Thyroid gland (tissue), 4 donors: ENCODE measurements at regions not wholly inside any gene's neighbourhood (a gene's known extent, or its start where the extent isn't known, plus 50 kb on each side); places are given as distances from the start of the nearest gene placed in this dataset.

Experiments
- POLR2A ChIP-seq, 2 donors: fragments of 450-650 bp; IDR thresholded peaks; one replicate each; pipeline ENCODE4 v1.6.1; 2017; ENCODE audit warnings: antibody characterized with exemption in 2 of 2, mild to moderate bottlenecking in 2 of 2, moderate library complexity in 1 of 2
- TF ChIP-seq, protein P1 (sequence below), 6 experiments: fragments of 200-600 bp in 3 of 6; fragments of 450-650 bp in 3 of 6; sonication (generic) in 3 of 6; IDR thresholded peaks; one replicate each; pipeline ENCODE4 v1.5.1; 2016 to 2019; ENCODE audit warnings: antibody characterized with exemption in 6 of 6, mild to moderate bottlenecking in 2 of 6, inconsistent platforms in 1 of 6, moderate library complexity in 1 of 6

DNA sequence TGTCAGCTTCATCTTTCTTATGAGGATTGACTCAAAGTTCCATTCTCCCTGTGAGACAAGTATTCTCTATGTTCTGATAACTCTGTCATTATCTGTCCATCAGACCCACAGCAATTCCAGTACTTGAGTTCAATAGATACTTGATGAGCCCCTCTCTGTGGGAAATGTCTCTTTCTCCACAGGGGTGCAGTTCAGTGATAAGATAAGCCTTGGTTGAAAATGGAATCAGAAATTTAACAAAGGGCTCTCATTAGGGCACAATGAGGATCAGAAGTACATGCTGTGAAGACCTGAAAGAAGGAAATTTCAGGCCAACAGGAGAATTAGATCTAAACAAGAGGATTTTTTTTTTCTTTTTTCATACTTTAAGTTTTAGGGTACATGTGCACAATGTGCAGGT is 737.3 kb downstream of the MTRR start:
- TF ChIP-seq, protein P1, sequence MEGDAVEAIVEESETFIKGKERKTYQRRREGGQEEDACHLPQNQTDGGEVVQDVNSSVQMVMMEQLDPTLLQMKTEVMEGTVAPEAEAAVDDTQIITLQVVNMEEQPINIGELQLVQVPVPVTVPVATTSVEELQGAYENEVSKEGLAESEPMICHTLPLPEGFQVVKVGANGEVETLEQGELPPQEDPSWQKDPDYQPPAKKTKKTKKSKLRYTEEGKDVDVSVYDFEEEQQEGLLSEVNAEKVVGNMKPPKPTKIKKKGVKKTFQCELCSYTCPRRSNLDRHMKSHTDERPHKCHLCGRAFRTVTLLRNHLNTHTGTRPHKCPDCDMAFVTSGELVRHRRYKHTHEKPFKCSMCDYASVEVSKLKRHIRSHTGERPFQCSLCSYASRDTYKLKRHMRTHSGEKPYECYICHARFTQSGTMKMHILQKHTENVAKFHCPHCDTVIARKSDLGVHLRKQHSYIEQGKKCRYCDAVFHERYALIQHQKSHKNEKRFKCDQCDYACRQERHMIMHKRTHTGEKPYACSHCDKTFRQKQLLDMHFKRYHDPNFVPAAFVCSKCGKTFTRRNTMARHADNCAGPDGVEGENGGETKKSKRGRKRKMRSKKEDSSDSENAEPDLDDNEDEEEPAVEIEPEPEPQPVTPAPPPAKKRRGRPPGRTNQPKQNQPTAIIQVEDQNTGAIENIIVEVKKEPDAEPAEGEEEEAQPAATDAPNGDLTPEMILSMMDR (IDR thresholded peaks at IDR 0.05), result no peak
- TF ChIP-seq POLR2A (IDR thresholded peaks at IDR 0.05), result no peak
